Endodermal cell (in vitro differentiated cells): ENCODE measurements at regions not wholly inside any gene's neighbourhood (a gene's known extent, or its start where the extent isn't known, plus 50 kb on each side); places are given as distances from the start of the nearest gene placed in this dataset.
"Not testable (repeated sequence)": the region's sequence is repeated elsewhere in the genome, so short reads cannot be mapped to it uniquely, and the experiment has no call there.

ENCODE experiments used
- DNase-seq: peaks from one replicate; pipeline ENCODE4 v3.0.0-alpha.2; 2017
- H3K27ac ChIP-seq: 2 replicates; pipeline ENCODE4 v1.5.1; 2013; ENCODE audit warnings: mild to moderate bottlenecking, low read depth, low read length, moderate library complexity
- H3K27me3 ChIP-seq: 2 replicates; pipeline ENCODE4 v1.6.1; 2013; ENCODE audit warnings: mild to moderate bottlenecking, low read length, moderate library complexity; ENCODE audit not compliant: insufficient read depth, control insufficient read depth, poor library complexity, severe bottlenecking
- H3K36me3 ChIP-seq: 2 replicates; pipeline ENCODE4 v1.7.0; 2013; ENCODE audit warnings: mild to moderate bottlenecking, low read length, moderate library complexity; ENCODE audit not compliant: control insufficient read depth, insufficient read depth
- H3K4me1 ChIP-seq: one replicate; pipeline ENCODE4 v1.7.0; 2013; ENCODE audit warnings: low read length; ENCODE audit not compliant: control insufficient read depth, insufficient read depth
- H3K4me3 ChIP-seq: 2 replicates; pipeline ENCODE4 v1.5.1; 2013; ENCODE audit warnings: mild to moderate bottlenecking, low read length, moderate library complexity
- H3K9ac ChIP-seq: 2 replicates; pipeline ENCODE4 v1.6.1; 2013; ENCODE audit warnings: mild to moderate bottlenecking, low read length, moderate library complexity; ENCODE audit not compliant: poor library complexity, severe bottlenecking; ENCODE audit errors: extremely low read depth
- H3K9me3 ChIP-seq: 2 replicates; pipeline ENCODE4 v1.6.1; 2013; ENCODE audit warnings: mild to moderate bottlenecking, low read length, moderate library complexity; ENCODE audit not compliant: control insufficient read depth
- H3K27ac Mint-ChIP-seq: 2 replicates; pipeline ENCODE4 v1.8.0; 2020; ENCODE audit warnings: mixed read lengths
- H3K27me3 Mint-ChIP-seq: 2 replicates; pipeline ENCODE4 v1.8.0; 2021; ENCODE audit warnings: mild to moderate bottlenecking, mixed read lengths; ENCODE audit not compliant: insufficient read depth
- H3K36me3 Mint-ChIP-seq: 2 replicates; pipeline ENCODE4 v1.8.0; 2020; ENCODE audit warnings: low read depth, mixed read lengths
- H3K4me1 Mint-ChIP-seq: 2 replicates; pipeline ENCODE4 v1.8.0; 2020; ENCODE audit warnings: mixed read lengths
- H3K4me3 Mint-ChIP-seq: 2 replicates; pipeline ENCODE4 v1.8.0; 2020; ENCODE audit warnings: mild to moderate bottlenecking, moderate library complexity, mixed read lengths
- H3K9me3 Mint-ChIP-seq: 2 replicates; pipeline ENCODE4 v1.8.0; 2020; ENCODE audit warnings: mild to moderate bottlenecking, mixed read lengths
- whole genome bisulfite sequencing, 2 experiments: methylation state at CpG; one replicate each; pipeline versions ENCODE4 v1.1.5 to v1.1.7; 2013; ENCODE audit warnings: missing lambda C conversion rate in 2 of 2, mixed read lengths in 1 of 2; ENCODE audit not compliant: insufficient coverage in 1 of 2, insufficient read length in 1 of 2; 5-methylcytosine and 5-hydroxymethylcytosine counted together

GRCh38 chr15:20473465-20473864, 68.1 kb downstream of the GOLGA6L6 start:
- not testable (repeated sequence) for H3K4me3 ChIP-seq, H3K36me3 Mint-ChIP-seq, H3K27me3 Mint-ChIP-seq, H3K4me1 Mint-ChIP-seq, DNase-seq, H3K36me3 ChIP-seq, H3K4me1 ChIP-seq, H3K9me3 Mint-ChIP-seq, H3K27ac Mint-ChIP-seq, H3K27ac ChIP-seq, H3K9ac ChIP-seq, H3K27me3 ChIP-seq, H3K9me3 ChIP-seq, H3K4me3 Mint-ChIP-seq
- WGBS, 2 experiments = no CpG with 5 or more reads among the region's 2 CpGs

- not testable (repeated sequence) for H3K4me3 Mint-ChIP-seq, H3K27ac ChIP-seq, DNase-seq, H3K27me3 Mint-ChIP-seq, H3K27me3 ChIP-seq, H3K9me3 ChIP-seq, H3K9ac ChIP-seq, H3K4me3 ChIP-seq, H3K4me1 Mint-ChIP-seq, H3K36me3 ChIP-seq, H3K4me1 ChIP-seq, H3K27ac Mint-ChIP-seq, H3K36me3 Mint-ChIP-seq, H3K9me3 Mint-ChIP-seq
- WGBS, 2 experiments = no CpG with 5 or more reads among the region's 4 CpGs
Observed at GRCh38 chr15:20472983-20473382, 68.6 kb downstream of the GOLGA6L6 start.

DNA sequence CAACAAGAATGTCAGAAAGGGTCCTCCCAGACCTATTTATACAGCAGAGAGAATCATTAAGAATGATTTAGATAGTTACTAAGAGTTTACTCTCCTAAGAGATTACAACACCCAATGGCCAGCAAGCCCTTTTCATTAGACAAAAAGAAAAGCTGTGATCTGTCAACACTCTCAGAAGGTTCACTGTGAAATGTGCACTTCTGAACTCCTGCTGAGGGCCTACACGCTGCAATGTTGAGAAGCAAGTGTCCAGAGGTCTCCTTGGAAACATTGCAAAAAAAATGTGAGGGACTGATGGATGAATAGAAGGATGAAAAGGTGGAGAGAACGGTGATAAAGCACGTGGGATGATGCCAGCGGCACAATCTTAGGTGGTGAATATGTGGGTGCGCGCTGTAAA, 70.8 kb downstream of the GOLGA6L6 start:
- H3K27me3 ChIP-seq, H3K36me3 ChIP-seq, H3K27ac ChIP-seq, H3K4me1 ChIP-seq, H3K9ac ChIP-seq, DNase-seq, H3K27ac Mint-ChIP-seq, H3K27me3 Mint-ChIP-seq, H3K36me3 Mint-ChIP-seq, H3K4me1 Mint-ChIP-seq, H3K4me3 Mint-ChIP-seq, H3K9me3 Mint-ChIP-seq, H3K9me3 ChIP-seq, H3K4me3 ChIP-seq: not testable (repeated sequence)
- WGBS, 2 experiments = no CpG with 5 or more reads among the region's 6 CpGs

DNA sequence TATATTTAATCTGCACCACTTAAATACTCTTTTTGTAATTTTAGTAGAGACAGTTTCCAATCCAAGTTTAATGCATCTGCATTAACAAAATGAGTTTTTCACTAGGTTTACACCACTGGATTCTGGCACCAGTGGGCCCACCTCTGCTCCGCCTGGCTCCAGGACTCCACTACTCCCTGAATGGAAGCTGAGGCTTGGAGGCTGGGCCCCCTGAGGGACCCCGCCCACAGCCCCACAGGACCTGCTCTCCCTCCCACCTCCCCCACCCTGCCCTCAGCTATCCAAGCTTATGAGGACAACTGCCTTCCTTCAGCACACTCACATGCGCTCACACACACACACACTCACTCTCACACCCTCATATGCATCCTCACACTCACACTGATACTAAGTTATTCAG, 100.5 kb downstream of the GOLGA6L6 start:
- not testable (repeated sequence) for H3K27ac Mint-ChIP-seq, H3K4me3 Mint-ChIP-seq, DNase-seq, H3K9me3 Mint-ChIP-seq, H3K27me3 Mint-ChIP-seq, H3K27me3 ChIP-seq, H3K36me3 Mint-ChIP-seq, H3K36me3 ChIP-seq, H3K4me1 ChIP-seq, H3K27ac ChIP-seq, H3K9me3 ChIP-seq, H3K9ac ChIP-seq, H3K4me3 ChIP-seq, H3K4me1 Mint-ChIP-seq
- 100% methylated on average over 1 of the region's 3 CpGs; no CpG with 5 or more reads in 1 of the 2 experiments for WGBS, 2 experiments

- H3K9ac ChIP-seq, H3K27me3 Mint-ChIP-seq, H3K36me3 ChIP-seq, DNase-seq, H3K4me3 ChIP-seq, H3K27me3 ChIP-seq, H3K27ac Mint-ChIP-seq, H3K4me3 Mint-ChIP-seq, H3K27ac ChIP-seq, H3K4me1 ChIP-seq, H3K36me3 Mint-ChIP-seq, H3K9me3 ChIP-seq, H3K4me1 Mint-ChIP-seq, H3K9me3 Mint-ChIP-seq: not testable (repeated sequence)
- 87 to 89% methylated on average over 5 to 11 of the region's 11 CpGs for WGBS, 2 experiments
Observed at GRCh38 chr15:20440390-20440789, 101.2 kb downstream of the GOLGA6L6 start.

DNA sequence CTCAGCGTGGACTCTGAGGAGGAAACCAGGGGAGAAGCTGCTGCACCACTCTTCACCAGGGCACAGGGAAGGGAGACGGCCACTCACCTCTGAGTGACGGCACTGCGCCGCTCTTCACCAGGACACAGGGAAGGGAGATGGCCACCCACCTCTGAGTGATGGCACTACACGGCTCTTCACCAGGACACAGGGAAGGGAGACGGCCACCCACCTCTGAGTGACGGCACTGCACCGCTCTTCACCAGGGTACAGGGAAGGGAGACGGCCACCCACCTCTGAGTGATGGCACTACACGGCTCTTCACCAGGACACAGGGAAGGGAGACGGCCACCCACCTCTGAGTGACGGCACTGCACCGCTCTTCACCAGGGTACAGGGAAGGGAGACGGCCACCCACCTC, 102.5 kb downstream of the GOLGA6L6 start:
- not testable (repeated sequence) for H3K9me3 ChIP-seq, H3K27me3 Mint-ChIP-seq, DNase-seq, H3K36me3 Mint-ChIP-seq, H3K4me1 Mint-ChIP-seq, H3K4me3 Mint-ChIP-seq, H3K27me3 ChIP-seq, H3K27ac Mint-ChIP-seq, H3K4me1 ChIP-seq, H3K36me3 ChIP-seq, H3K4me3 ChIP-seq, H3K9ac ChIP-seq, H3K27ac ChIP-seq, H3K9me3 Mint-ChIP-seq
- WGBS, 2 experiments = 91% methylated on average over 5 of the region's 15 CpGs; no CpG with 5 or more reads in 1 of the 2 experiments

DNA sequence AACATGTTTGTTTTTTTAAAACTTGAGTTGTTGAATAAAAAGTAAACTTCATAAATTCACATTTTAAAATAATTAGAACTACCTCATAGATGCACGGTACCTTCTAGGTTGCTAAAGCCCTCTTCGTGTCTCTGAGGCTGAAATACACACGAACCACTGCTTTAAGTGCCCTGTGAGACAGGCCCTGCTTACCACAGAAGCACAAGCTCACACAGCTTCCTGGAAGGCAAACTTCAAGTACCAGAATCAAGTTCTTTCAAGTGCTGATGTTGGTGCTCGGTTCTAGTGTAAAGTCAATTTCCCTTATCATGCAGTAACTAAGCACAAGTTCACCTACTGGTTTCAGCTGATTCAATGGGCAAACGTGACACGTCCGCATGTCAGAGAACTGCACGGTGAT, 103.3 kb downstream of the GOLGA6L6 start:
- H3K9me3 ChIP-seq, H3K9ac ChIP-seq, DNase-seq, H3K9me3 Mint-ChIP-seq, H3K27ac ChIP-seq, H3K4me3 ChIP-seq, H3K4me1 ChIP-seq, H3K4me3 Mint-ChIP-seq, H3K4me1 Mint-ChIP-seq, H3K27ac Mint-ChIP-seq, H3K27me3 Mint-ChIP-seq, H3K36me3 Mint-ChIP-seq, H3K27me3 ChIP-seq, H3K36me3 ChIP-seq: not testable (repeated sequence)
- WGBS, 2 experiments = 84% methylated on average over 4 of the region's 8 CpGs; no CpG with 5 or more reads in 1 of the 2 experiments
